ENCODE measurements at regions not wholly inside any gene's neighbourhood (a gene's known extent, or its start where the extent isn't known, plus 50 kb on each side); places are given as distances from the start of the nearest gene placed in this dataset.

GRCh38 chr2:231861288-231861931 is 64.8 kb downstream of the NPPC start:
- Mint-ChIP-seq H3K9me3 (ENCODE audit: unreplicated experiment) (no peaks in the 10 kb centered on the region), H3K27me3 (ENCODE audit: unreplicated experiment) (no peaks in the 10 kb centered on the region), H3K4me1 (ENCODE audit: unreplicated experiment) (no peaks in the 10 kb centered on the region), H3K36me3 (ENCODE audit: low read depth, unreplicated experiment) (no peaks in the 10 kb centered on the region), H3K27ac (ENCODE audit: unreplicated experiment) (no peak overlapping the region), H3K4me3 (ENCODE audit: unreplicated experiment) (no peak overlapping the region)
- no peak for TF ChIP-seq CTCF (IDR thresholded peaks at IDR 0.05; ENCODE audit: unreplicated experiment)
- no peak for DNase-seq (ENCODE audit: low spot score)

All from endothelial cell (in vitro differentiated cells).